Chondrocyte (in vitro differentiated cells): ENCODE measurements at regions not wholly inside any gene's neighbourhood (a gene's known extent, or its start where the extent isn't known, plus 50 kb on each side); places are given as distances from the start of the nearest gene placed in this dataset.

Experiments used
- DNase-seq: peaks from one replicate; pipeline ENCODE4 v3.0.0; 2021; ENCODE audit warnings: mixed read lengths, low spot score
- H3K27ac Mint-ChIP-seq: one replicate; pipeline ENCODE4 v1.8.0; 2021; ENCODE audit warnings: mild to moderate bottlenecking, moderate library complexity, mixed read lengths; ENCODE audit not compliant: unreplicated experiment
- H3K27me3 Mint-ChIP-seq: 2 replicates; pipeline ENCODE4 v1.8.0; 2021; ENCODE audit warnings: low read depth, mixed read lengths
- H3K36me3 Mint-ChIP-seq: 2 replicates; pipeline ENCODE4 v1.8.0; 2021; ENCODE audit warnings: low read depth, mixed read lengths
- H3K4me1 Mint-ChIP-seq: 2 replicates; pipeline ENCODE4 v1.8.0; 2021; ENCODE audit warnings: low read depth, mild to moderate bottlenecking, mixed read lengths
- H3K4me3 Mint-ChIP-seq: one replicate; pipeline ENCODE4 v1.8.0; 2021; ENCODE audit warnings: mild to moderate bottlenecking, moderate library complexity, mixed read lengths; ENCODE audit not compliant: unreplicated experiment
- H3K9me3 Mint-ChIP-seq: 2 replicates; pipeline ENCODE4 v1.8.0; 2021; ENCODE audit warnings: low read depth, mixed read lengths
- CTCF ChIP-seq: fragments of 200-600 bp; sonication (generic); IDR thresholded peaks from 2 replicates; pipeline ENCODE4 v1.5.0; 2021; ENCODE audit warnings: antibody characterized with exemption, mild to moderate bottlenecking, moderate library complexity

- no peak overlapping the region for H3K27ac Mint-ChIP-seq
- H3K27me3 Mint-ChIP-seq, result no peaks in the 10 kb centered on the region
Observed at GRCh38 chr4:20589436-20589835, 110.8 kb upstream of the PACRGL start.

GRCh38 chr4:20590849-20591248, 109.4 kb upstream of the PACRGL start:
- TF ChIP-seq CTCF, result no peak
- Mint-ChIP-seq H3K4me3 (no peak overlapping the region), H3K27me3 (no peaks in the 10 kb centered on the region), H3K9me3 (no peaks in the 10 kb centered on the region), H3K36me3 (peaks cover 1% of the 10 kb centered on the region), H3K4me1 (peaks cover 9% of the 10 kb centered on the region), H3K27ac (no peak overlapping the region)
- no peak for DNase-seq

More at GRCh38 chr4:20589436-20589835, 110.8 kb upstream of the PACRGL start:
- Mint-ChIP-seq H3K36me3 (peaks cover 1% of the 10 kb centered on the region), H3K9me3 (no peaks in the 10 kb centered on the region), H3K4me3 (no peak overlapping the region), H3K4me1 (peaks cover 9% of the 10 kb centered on the region)
- no peak for TF ChIP-seq CTCF
- DNase-seq, result no peak

- no peak for DNase-seq
- no peak for TF ChIP-seq CTCF
- peaks cover 9% of the 10 kb centered on the region for H3K4me1 Mint-ChIP-seq
- no peaks in the 10 kb centered on the region for H3K27me3 Mint-ChIP-seq
- H3K27ac Mint-ChIP-seq, result no peak overlapping the region
- H3K36me3 Mint-ChIP-seq, result peaks cover 3% of the 10 kb centered on the region
- H3K4me3 Mint-ChIP-seq, result no peak overlapping the region
- no peaks in the 10 kb centered on the region for H3K9me3 Mint-ChIP-seq
Observed at GRCh38 chr4:20591571-20591970, 108.7 kb upstream of the PACRGL start.

- H3K4me3 Mint-ChIP-seq, result no peak overlapping the region
- H3K4me1 Mint-ChIP-seq, result peaks cover 9% of the 10 kb centered on the region
- no peak for DNase-seq
- no peaks in the 10 kb centered on the region for H3K27me3 Mint-ChIP-seq
- no peak overlapping the region for H3K27ac Mint-ChIP-seq
- TF ChIP-seq CTCF, result no peak
- peaks cover 3% of the 10 kb centered on the region for H3K36me3 Mint-ChIP-seq
- no peaks in the 10 kb centered on the region for H3K9me3 Mint-ChIP-seq
Observed at GRCh38 chr4:20592013-20592412, 108.2 kb upstream of the PACRGL start.

- no peaks in the 10 kb centered on the region for H3K9me3 Mint-ChIP-seq
- H3K36me3 Mint-ChIP-seq, result peaks cover 3% of the 10 kb centered on the region
- H3K4me3 Mint-ChIP-seq, result no peak overlapping the region
- no peak for TF ChIP-seq CTCF
- H3K27me3 Mint-ChIP-seq, result no peaks in the 10 kb centered on the region
- peaks cover 9% of the 10 kb centered on the region for H3K4me1 Mint-ChIP-seq
- no peak overlapping the region for H3K27ac Mint-ChIP-seq
- DNase-seq, result no peak
Observed at GRCh38 chr4:20592663-20593062, 107.6 kb upstream of the PACRGL start.
